Left hindlimb (tissue), 1 donor: ENCODE measurements at regions not wholly inside any gene's neighbourhood (a gene's known extent, or its start where the extent isn't known, plus 50 kb on each side); places are given as distances from the start of the nearest gene placed in this dataset.

Experiments
- DNase-seq: peaks from one replicate; pipeline ENCODE4 v3.0.0-alpha.2; 2018

GRCh38 chr6:90401933-90402830 lies 105.5 kb upstream of the BACH2 start:
- no peak for DNase-seq

GRCh38 chr6:90399970-90400369 lies 103.3 kb upstream of the BACH2 start:
- no peak for DNase-seq

- DNase-seq, result no peak
These were observed 101.5 kb upstream of the BACH2 start for GRCh38 chr6:90397929-90398674.

DNA sequence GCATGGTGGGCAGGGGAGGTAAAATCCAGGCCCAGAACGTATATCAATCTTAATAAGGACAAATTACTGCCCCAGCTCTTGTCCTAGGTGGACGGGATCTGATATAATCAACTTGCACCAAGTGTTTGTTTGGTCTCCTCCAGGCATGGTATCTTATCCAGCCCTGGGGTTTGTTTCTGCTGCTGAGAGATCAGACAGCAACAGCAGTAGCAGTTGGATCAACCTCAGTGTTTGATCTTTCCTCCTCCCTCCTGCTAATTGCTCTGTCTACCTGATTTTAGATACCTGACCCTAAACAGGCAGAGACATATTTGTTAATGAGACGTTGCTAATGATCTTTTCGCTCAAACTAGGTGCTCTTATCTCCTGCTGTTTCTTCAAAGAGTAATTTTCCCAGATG lies 100.4 kb upstream of the BACH2 start:
- no peak for DNase-seq

DNA sequence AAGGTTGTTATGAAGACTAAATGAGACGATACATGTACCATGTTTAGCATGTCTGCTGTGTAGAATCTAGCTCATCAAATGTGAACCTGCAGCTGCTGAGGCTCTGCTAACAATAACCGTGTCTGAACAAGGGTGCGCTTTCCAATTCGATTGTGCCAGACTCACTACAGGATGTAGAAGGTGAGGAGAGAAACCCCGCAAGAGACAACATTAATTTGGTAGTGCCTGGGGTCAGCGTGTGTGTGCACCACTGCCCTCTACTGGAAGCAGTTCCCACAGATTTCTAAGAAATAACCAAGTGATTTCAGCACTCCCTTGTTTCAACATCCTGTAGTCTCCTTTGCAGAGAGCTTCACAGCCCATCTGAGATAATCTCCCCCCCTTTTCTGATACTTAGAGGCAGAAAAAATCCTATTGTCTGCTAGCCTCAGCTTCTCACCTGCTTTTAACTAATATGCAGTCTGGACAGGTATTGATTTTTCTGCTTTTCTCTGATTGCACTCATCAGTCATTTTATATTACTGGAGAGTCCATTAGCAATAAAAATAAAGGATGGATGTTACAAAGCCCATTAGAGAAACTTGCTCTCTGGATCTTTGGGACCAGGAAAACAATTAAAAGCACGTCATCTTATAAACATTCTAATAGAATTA lies 96.7 kb upstream of the BACH2 start:
- DNase-seq, result peak; percentile 61

DNA sequence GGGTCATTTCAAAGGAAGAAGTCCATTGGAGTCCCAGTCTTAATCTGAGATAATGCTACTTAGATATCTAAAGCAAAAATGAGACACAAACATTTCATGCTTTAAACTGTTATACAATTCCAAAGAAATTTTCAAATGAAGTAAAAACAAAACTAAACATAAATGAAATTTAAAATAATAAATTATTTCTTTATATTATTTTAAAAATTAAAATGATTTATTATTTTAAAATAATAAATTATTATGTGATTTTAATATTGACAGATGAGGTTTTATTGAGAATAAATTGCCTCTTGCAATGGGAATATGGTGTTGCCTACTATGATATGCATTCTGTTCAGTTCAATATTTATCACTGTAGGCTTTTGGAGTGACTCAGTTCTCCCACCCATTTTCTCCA lies 93.7 kb upstream of the BACH2 start:
- DNase-seq, result no peak

DNA sequence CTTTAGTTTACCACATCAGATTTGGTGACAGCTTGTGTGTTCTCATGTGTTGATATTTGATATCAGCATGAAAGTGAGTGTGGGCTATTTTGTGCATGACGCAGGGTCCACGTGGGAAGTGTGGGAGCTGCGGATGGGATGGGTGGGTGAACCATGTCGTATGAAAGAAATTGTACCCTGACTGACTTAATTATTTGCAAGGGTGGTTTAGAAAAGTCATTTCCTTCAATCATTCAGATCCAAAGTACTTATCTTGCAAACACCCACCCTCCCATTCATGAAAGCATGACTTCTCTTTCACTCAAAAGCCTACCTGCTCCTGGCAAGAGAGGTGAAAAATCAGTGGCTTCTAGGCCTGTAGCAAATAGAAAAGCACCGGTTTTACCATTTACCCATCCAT lies 91.8 kb upstream of the BACH2 start:
- no peak for DNase-seq

DNA sequence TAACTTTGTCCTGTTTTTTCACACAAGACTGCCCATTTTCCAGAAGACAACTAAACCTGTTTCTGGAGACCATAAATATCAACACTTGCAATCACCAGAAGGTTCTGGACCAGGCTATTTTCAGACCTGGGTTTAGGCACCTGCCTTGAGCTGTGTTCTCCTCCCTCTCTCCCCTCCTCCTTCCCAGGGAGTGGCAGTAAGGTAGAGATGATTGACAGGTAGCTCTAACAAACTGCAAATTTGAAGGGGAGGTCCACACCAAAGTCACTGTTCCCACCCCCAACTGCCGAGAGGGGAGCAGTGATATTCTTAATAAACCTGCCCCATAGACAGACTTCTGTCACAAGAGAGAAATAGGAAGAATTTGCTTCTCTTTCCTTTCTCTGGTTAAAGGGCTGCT lies 91.2 kb upstream of the BACH2 start:
- DNase-seq, result no peak

- DNase-seq, result no peak
These were observed 90.7 kb upstream of the BACH2 start for GRCh38 chr6:90387383-90387775.

GRCh38 chr6:90386399-90387382 lies 90.0 kb upstream of the BACH2 start:
- no peak for DNase-seq

DNA sequence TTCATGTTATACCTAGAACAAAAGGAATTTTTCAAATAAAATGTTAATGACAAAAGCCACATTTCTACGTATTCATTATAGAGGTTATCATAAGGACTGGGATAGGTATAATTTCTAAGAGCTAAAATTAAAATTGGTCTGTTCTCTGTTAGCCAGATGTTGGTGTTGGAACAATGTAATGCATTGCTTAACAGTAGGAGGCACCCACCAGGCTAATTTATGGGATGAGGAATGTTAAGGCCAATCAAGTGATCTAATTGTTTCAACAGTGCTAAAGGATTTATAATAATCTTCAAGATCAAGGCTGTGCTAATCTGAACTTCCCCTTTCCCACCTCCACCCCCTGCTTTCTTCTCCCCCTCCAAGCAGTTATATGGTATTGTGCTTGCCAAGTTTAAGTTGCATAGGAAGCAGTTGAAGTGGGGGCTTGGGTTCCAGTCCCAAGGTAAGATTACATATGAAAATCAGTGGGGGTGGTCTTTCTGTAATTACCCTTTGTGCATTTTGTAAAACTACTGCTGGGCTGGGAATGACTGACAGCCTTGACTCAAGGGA lies 89.2 kb upstream of the BACH2 start:
- DNase-seq, result no peak

DNA sequence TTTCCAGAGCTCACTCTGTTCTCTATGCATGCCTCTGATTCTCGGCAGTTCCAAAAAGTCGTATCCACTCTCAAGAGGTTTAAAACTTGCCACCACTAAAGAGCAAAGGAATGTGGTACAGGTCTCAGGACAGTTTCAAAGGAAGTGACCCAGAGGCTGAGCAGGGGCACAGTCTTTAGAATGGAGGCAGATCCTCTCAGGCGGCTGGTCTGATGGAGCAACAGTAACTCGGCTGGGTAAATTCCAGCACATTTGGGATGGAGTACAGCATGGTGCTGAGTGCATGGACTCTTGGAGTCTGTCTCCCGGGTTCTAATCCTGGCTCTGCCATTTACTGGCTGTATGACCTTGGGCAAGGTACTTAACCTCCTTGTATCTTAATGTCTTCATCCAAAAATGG lies 88.1 kb upstream of the BACH2 start:
- no peak for DNase-seq

DNA sequence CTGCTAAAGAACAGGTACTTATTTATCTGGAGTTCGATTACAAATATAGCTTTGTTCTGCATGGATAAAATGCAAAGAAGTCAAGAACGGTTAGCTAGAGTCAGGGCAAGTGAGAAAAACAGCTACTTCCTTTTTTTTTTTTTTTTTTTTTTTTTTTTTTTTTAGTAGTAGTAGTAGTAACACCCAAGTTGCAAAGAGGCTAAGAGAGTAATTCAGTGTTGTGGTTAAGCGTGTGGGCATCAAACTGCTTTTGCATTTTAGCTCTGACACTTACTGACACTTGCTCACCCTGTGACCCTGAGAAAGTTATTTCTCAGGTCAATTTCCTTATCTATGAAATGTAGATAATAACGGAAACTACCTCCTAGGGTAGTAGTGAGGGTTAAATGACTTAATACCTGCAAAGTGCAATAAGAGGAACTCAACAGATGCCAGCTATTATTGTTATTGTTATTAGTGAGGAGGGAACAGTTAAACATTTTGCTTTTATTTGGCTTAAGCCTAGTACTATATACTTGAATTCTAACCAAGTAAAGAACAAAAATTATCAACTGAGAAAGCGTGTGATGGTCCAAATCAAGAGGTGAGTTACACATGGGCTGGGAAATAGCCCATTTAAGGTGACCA lies 86.7 kb upstream of the BACH2 start:
- DNase-seq, result no peak

DNA sequence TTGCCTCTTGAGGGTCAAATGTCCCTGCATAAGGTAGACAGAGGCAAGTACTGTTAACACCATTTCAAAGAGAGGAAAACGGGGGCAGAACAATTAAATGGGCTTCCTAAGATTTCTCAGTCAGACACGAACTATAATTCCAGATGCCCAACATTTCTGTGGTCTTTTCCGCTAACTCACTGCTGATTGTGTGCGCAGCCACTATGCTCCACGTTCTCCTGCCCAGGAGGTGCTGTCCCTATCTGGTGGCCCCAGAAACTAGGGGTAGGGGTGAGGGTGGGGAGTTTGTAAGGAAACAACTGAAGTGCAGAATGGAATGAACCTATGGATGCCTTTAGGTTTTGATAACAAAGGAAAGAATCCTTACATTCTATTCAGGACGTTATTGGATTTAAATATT lies 86.1 kb upstream of the BACH2 start:
- no peak for DNase-seq

DNA sequence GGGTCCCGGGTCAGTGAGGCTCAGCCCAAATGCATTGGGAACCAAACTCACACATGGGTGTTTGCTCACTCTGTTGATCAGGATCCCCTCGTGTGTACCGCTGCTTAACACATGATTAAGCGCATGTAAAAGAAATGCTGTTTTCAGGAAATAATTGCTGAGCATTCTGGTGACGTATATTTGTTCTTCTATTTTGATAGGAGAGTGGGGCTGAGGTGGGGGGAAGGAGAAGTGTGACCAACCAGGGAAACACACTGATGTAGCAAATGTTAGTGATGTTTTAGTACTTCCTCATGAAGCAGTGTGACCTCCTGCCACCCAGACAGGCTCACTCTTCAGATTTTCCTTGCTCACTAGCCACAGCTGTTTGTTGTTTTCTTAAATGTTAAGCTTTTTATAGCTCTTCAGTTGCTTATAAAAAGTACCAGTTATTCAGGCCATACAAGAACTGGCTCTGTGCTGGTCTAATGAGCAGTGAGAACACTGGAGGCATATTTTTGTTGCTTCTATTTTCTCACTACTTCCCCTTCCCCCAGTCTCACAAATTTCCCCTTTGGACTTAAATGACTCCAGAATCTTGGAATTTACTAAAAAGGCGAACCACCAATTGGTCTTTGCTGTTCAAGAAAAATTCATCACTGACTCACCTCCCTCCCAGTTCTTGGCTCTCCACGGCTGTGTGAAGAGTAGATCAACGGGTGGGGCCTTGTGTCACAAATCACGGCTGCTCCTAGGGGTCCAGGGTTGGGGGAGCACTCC lies 79.2 kb upstream of the BACH2 start:
- no peak for DNase-seq

DNA sequence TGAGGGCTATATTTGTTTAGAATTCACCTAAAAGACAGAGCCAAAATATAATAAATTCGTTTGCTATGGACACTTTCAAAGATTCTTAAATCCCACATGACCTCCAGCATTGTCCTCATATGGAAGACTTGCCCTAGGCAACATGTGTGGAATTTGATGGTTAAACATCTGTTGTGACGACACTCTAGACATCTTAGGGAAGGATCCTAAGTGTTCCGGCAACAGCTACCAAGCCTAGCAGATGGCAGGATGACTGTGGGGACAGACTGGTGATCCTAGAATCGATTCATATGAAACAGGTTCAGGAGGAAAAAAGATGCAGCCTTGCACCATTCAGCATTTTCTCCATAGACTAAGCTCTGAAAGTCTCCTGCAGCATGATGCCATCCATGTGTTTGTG lies 77.6 kb upstream of the BACH2 start:
- no peak for DNase-seq

DNA sequence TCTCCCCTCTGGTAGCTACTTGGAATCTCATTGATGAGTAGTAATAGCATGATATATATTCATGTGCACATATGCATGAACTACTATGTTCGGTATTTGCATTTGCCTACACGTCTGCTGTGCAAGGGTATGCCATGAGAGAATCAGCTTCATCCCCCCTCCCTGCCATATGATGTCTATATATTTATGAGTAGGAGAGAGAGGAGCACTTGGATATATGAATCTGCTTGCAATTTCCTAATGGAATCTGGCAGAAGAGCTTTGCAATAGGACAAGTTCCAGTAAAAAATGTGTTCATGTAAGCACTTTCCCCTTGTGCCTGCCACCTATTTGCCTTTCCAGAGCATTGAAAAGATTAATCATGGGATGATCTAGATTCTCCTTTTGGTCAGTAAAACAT lies 76.2 kb upstream of the BACH2 start:
- no peak for DNase-seq

DNA sequence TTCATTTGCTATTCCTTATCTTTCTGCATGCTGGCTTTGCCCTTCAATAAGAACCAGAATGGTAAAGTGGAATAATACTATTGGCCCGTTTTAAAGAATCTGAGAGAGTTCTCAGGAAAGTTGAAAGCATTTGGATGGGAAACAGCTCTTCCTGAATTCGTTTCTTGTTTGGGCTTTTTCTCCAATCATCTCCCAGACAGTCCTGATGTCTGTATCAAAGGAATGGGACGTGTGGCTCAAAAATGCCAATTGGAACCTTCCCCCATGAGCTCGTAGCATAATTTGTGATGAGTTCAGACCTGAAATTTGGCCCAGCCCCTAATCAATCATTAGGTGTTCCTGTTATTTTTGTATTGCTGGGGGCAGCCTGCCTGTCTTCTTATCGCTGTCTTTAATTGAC lies 75.8 kb upstream of the BACH2 start:
- DNase-seq, result no peak

GRCh38 chr6:90370493-90370959 lies 73.9 kb upstream of the BACH2 start:
- no peak for DNase-seq

GRCh38 chr6:90369651-90370050 lies 73.0 kb upstream of the BACH2 start:
- no peak for DNase-seq

DNA sequence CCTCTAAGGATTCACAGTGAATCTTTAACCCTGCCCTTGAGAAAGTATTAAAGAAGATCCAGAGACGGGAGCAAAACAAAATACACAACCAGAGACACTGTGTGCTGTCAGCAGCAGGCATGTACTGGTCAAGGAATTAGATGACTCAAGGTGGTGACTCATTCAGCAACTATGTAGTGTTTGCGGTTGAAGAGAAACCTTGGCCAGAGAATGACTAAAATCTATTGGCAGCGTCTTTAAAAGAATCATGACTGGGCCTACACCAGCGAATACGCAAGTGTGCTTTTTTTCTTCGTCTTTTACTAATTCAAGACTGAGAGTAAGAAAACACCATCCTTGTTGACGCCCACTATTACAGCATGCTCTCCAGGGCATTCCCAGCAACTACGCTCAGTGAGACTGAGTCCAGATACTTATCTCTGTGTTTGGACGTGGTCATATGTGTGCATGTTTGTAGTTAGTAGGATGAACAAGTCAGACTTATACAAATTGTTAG lies 72.4 kb upstream of the BACH2 start:
- DNase-seq, result peak; percentile 84
